HG02885 (cell line): ENCODE measurements at regions not wholly inside any gene's neighbourhood (a gene's known extent, or its start where the extent isn't known, plus 50 kb on each side); places are given as distances from the start of the nearest gene placed in this dataset.

Source experiments
- ATAC-seq: cut with Tn5 transposase; IDR thresholded peaks from one replicate; pipeline ENCODE4 v1.9.1; 2021; ENCODE audit warnings: mild to moderate bottlenecking; ENCODE audit not compliant: unreplicated experiment, poor library complexity

- no peak for ATAC-seq
These were observed 130.0 kb downstream of the CYB561 start for GRCh38 chr17:63316100-63316499.

GRCh38 chr17:63317166-63317840, 128.8 kb downstream of the CYB561 start:
- no peak for ATAC-seq

- no peak for ATAC-seq
These were observed 120.3 kb downstream of the CYB561 start for GRCh38 chr17:63325808-63326207.

- no peak for ATAC-seq
These were observed 116.2 kb downstream of the CYB561 start for GRCh38 chr17:63329876-63330275.

GRCh38 chr17:63331301-63332061, 114.6 kb downstream of the CYB561 start:
- ATAC-seq, result no peak

- ATAC-seq, result no peak
These were observed 113.8 kb downstream of the CYB561 start for GRCh38 chr17:63332286-63332685.

GRCh38 chr17:63333869-63334268, 112.2 kb downstream of the CYB561 start:
- no peak for ATAC-seq

- no peak for ATAC-seq
These were observed 110.3 kb downstream of the CYB561 start for GRCh38 chr17:63335831-63336230.

- no peak for ATAC-seq
These were observed 108.5 kb downstream of the CYB561 start for GRCh38 chr17:63337579-63337978.

- ATAC-seq, result no peak
These were observed 107.8 kb downstream of the CYB561 start for GRCh38 chr17:63338272-63338671.

- ATAC-seq, result no peak
These were observed 104.8 kb downstream of the CYB561 start for GRCh38 chr17:63341276-63341675.

GRCh38 chr17:63344383-63344782, 101.7 kb downstream of the CYB561 start:
- ATAC-seq, result no peak

GRCh38 chr17:63345611-63346010, 100.5 kb downstream of the CYB561 start:
- no peak for ATAC-seq

- ATAC-seq, result no peak
These were observed 98.6 kb downstream of the CYB561 start for GRCh38 chr17:63347475-63347874.

GRCh38 chr17:63349478-63350000, 96.6 kb downstream of the CYB561 start:
- ATAC-seq, result no peak

GRCh38 chr17:63350364-63350763, 95.7 kb downstream of the CYB561 start:
- ATAC-seq, result no peak

GRCh38 chr17:63354256-63354655, 91.8 kb downstream of the CYB561 start:
- ATAC-seq, result no peak

- ATAC-seq, result no peak
These were observed 89.8 kb downstream of the CYB561 start for GRCh38 chr17:63356337-63356757.

- no peak for ATAC-seq
These were observed 87.8 kb downstream of the CYB561 start for GRCh38 chr17:63358111-63358839.

GRCh38 chr17:63358956-63359355, 87.2 kb downstream of the CYB561 start:
- ATAC-seq, result no peak

- no peak for ATAC-seq
These were observed 84.9 kb downstream of the CYB561 start for GRCh38 chr17:63361182-63361581.
